Transverse colon (tissue), 4 donors: ENCODE measurements at regions not wholly inside any gene's neighbourhood (a gene's known extent, or its start where the extent isn't known, plus 50 kb on each side); places are given as distances from the start of the nearest gene placed in this dataset.

ENCODE experiments used
- DNase-seq: peaks from one replicate; pipeline ENCODE4 v3.0.0-alpha.2; 2019
- H3K27ac ChIP-seq, 4 donors: fragments of 200-600 bp; sonication (generic); 2 replicates each; pipeline ENCODE4 v1.5.1; 2016 to 2018; ENCODE audit warnings: inconsistent platforms in 4 of 4
- H3K27me3 ChIP-seq: fragments of 200-600 bp; sonication (generic); 2 replicates; pipeline ENCODE4 v1.5.1; 2017; ENCODE audit warnings: inconsistent platforms
- H3K36me3 ChIP-seq, 4 donors: fragments of 200-600 bp; sonication (generic); 2 replicates each; pipeline ENCODE4 v1.5.1; 2017 to 2019; ENCODE audit warnings: inconsistent platforms in 4 of 4
- H3K4me1 ChIP-seq, 4 donors: fragments of 200-600 bp; sonication (generic); 2 replicates each; pipeline ENCODE4 v1.5.1; 2017 to 2020; ENCODE audit warnings: inconsistent platforms in 4 of 4
- H3K4me3 ChIP-seq, 4 donors: fragments of 200-600 bp; sonication (generic); 1 replicate in 1 of 4; 2 replicates in 3 of 4; pipeline versions ENCODE4 v1.5.1 to v1.6.1; 2017 to 2019; ENCODE audit warnings: inconsistent platforms in 4 of 4
- H3K9me3 ChIP-seq, 2 donors: fragments of 200-600 bp; sonication (generic); 2 replicates each; pipeline ENCODE4 v1.5.1; 2017 to 2019; ENCODE audit warnings: inconsistent platforms in 2 of 2
- EP300 ChIP-seq: sonication (generic); formaldehyde crosslinking; IDR thresholded peaks from one replicate; pipeline ENCODE4 v1.6.1; 2017; ENCODE audit warnings: antibody characterized with exemption, low read depth
- POLR2A ChIP-seq: fragments of 450-650 bp; IDR thresholded peaks from one replicate; pipeline ENCODE4 v1.6.1; 2016; ENCODE audit warnings: antibody characterized with exemption, mild to moderate bottlenecking, moderate library complexity
- POLR2AphosphoS5 ChIP-seq, 3 donors: sonication (generic); formaldehyde crosslinking; IDR thresholded peaks; one replicate each; pipeline ENCODE4 v1.6.1; 2016; ENCODE audit warnings: antibody characterized with exemption in 3 of 3
- WGBS, 2 donors: methylation state at CpG; one replicate each; pipeline ENCODE4 v1.1.5; 2018; ENCODE audit warnings: low coverage in 1 of 2; 5-methylcytosine and 5-hydroxymethylcytosine counted together
- in situ Hi-C, 4 donors: fragments of 200-750 bp; cut with MboI; loops; one replicate each; pipeline versions ENCODE4 v1.15.0 to v1.15.1; 2017; ENCODE audit warnings: low sequenced_read_pairs in 3 of 4, low pct_ligation_motif_present in 1 of 4, low pct_unique_long_range_greater_than_20kb in 1 of 4
- intact Hi-C: fragments of 100-400 bp; cut with DNase I; formaldehyde crosslinking; loops from one replicate; pipeline ENCODE4 v1.15.1; 2023; ENCODE audit warnings: low total_unique reads
- TF ChIP-seq, protein P1 (sequence below), 5 experiments: fragments of 200-600 bp in 3 of 5; fragments of 450-650 bp in 2 of 5; sonication (generic) in 3 of 5; IDR thresholded peaks; 1 replicate in 2 of 5; 2 replicates in 3 of 5; pipeline ENCODE4 v1.5.1; 2016 to 2017; ENCODE audit warnings: antibody characterized with exemption in 5 of 5, inconsistent platforms in 3 of 5, mild to moderate bottlenecking in 2 of 5, moderate library complexity in 1 of 5

DNA sequence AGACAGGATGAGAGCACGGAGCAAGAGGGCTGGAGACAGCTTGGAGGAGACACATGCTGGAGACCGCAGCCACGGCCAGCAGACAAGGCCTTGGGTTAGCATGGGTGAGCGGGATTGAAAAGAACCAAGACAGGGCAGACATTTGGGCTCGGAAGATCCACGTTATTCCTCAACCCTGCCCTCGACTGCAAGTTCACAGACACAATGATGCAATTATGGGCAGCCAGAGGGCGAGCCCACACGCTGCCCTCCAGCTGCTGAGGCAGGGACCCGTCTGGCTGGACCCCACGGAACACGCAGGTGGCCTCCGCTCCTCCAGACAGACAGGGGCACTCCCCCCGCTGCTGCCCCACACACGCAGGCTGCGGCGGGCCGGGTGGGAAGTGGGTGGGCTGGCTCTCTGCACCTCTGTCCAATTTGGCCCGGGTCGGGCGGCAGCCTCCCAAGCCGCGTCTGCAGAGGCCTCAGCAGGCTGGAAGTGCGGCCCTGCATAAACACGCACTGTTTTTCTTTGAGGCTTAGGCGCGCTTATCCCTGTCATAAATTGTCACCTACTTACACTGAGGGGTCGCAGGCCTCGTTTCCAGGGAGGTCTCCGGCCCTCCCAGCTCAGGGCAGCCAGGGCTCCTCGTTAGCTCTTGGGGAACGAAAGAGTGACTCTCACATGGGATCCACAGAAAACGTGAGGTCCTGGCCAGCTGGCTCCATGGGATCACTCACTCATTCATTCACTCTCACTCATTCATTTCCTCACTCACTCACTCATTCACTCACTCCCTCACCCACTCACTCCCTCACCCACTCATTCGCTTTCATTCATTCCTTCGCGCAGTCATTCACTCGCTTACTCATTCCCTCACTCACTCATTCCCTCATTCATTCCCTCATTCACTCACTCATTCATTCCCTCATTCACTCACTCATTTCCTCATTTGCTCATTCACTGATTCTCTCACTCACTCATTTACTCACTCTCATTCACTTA is 303.9 kb downstream of the C16orf95 start:
- Histone ChIP-seq H3K36me3 (no peaks in the 10 kb centered on the region), H3K4me1 (no peaks in the 10 kb centered on the region), H3K27ac (no peak overlapping the region), H3K27me3 (peaks cover 28% of the 10 kb centered on the region), H3K4me3 (no peak overlapping the region), H3K9me3 (no peaks in the 10 kb centered on the region)
- intact Hi-C loops (no loop called here), in situ Hi-C loops (no loop called here)
- WGBS, 2 donors = 61 to 95% methylated on average over 7 to 36 of the region's 37 CpGs
- TF ChIP-seq EP300 = no peak
- TF ChIP-seq, protein P1, sequence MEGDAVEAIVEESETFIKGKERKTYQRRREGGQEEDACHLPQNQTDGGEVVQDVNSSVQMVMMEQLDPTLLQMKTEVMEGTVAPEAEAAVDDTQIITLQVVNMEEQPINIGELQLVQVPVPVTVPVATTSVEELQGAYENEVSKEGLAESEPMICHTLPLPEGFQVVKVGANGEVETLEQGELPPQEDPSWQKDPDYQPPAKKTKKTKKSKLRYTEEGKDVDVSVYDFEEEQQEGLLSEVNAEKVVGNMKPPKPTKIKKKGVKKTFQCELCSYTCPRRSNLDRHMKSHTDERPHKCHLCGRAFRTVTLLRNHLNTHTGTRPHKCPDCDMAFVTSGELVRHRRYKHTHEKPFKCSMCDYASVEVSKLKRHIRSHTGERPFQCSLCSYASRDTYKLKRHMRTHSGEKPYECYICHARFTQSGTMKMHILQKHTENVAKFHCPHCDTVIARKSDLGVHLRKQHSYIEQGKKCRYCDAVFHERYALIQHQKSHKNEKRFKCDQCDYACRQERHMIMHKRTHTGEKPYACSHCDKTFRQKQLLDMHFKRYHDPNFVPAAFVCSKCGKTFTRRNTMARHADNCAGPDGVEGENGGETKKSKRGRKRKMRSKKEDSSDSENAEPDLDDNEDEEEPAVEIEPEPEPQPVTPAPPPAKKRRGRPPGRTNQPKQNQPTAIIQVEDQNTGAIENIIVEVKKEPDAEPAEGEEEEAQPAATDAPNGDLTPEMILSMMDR (IDR thresholded peaks at IDR 0.05) = no peak
- TF ChIP-seq POLR2A = no peak
- TF ChIP-seq POLR2AphosphoS5 (IDR thresholded peaks at IDR 0.05) = no peak
- DNase-seq = no peak

DNA sequence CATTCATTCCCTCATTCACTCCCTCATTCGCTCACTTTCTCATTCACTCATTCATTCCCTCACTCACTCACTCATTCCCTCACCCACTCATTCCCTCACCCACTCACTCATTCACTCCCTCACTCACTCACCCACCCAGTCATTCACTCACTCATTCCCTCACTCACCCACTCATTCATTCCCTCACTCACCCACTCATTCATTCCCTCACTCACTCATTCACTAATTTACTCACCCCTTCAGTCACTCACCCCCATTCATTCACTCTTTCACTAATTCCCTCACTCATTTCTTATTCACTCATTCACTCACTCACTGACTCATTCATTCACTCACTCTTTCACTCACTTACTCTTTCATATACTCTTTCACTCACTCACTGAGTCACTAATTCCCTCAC is 303.1 kb downstream of the C16orf95 start:
- H3K9me3 ChIP-seq = no peaks in the 10 kb centered on the region
- no peaks in the 10 kb centered on the region for H3K4me1 ChIP-seq
- H3K4me3 ChIP-seq = no peak overlapping the region
- H3K27me3 ChIP-seq = peaks cover 28% of the 10 kb centered on the region
- TF ChIP-seq, protein P1 (IDR thresholded peaks at IDR 0.05) = no peak
- TF ChIP-seq POLR2A = no peak
- no peak for TF ChIP-seq EP300
- no peak for TF ChIP-seq POLR2AphosphoS5 (IDR thresholded peaks at IDR 0.05)
- intact Hi-C loops = no loop called here
- H3K27ac ChIP-seq = no peak overlapping the region
- in situ Hi-C loops = no loop called here
- no peak for DNase-seq
- 93 to 100% methylated on average over 1 of the region's 1 CpG for WGBS, 2 donors
- H3K36me3 ChIP-seq = no peaks in the 10 kb centered on the region

DNA sequence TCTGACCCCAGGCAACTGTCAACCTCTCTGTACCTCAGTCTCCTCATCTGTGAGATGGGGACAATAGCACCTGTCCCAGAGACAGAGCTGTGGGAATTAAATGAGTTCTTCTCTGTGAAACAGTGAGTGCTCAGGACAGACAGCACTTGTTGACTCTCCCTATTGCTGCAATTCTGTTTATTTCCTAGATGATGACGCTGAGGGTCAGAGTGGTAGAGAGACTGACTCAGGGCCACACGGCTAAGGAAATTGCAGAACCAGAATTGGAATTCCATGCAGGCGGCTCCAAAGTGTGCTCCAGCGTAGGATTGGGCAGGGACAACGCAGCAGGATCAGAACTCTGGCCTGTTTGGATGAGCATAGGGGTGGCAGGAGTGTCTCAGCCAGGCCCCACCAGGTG is 302.2 kb downstream of the C16orf95 start:
- Histone ChIP-seq H3K4me3 (no peak overlapping the region), H3K4me1 (no peaks in the 10 kb centered on the region), H3K36me3 (no peaks in the 10 kb centered on the region), H3K27me3 (peaks cover 32% of the 10 kb centered on the region), H3K9me3 (no peaks in the 10 kb centered on the region), H3K27ac (no peak overlapping the region)
- no peak for DNase-seq
- in situ Hi-C loops (no loop called here), intact Hi-C loops (no loop called here)
- 80 to 85% methylated on average over 1 to 5 of the region's 5 CpGs for whole genome bisulfite sequencing, 2 donors
- TF ChIP-seq POLR2AphosphoS5 (IDR thresholded peaks at IDR 0.05) (no peak), EP300 (no peak), POLR2A (no peak)
- TF ChIP-seq, protein P1 (IDR thresholded peaks at IDR 0.05) = no peak

DNA sequence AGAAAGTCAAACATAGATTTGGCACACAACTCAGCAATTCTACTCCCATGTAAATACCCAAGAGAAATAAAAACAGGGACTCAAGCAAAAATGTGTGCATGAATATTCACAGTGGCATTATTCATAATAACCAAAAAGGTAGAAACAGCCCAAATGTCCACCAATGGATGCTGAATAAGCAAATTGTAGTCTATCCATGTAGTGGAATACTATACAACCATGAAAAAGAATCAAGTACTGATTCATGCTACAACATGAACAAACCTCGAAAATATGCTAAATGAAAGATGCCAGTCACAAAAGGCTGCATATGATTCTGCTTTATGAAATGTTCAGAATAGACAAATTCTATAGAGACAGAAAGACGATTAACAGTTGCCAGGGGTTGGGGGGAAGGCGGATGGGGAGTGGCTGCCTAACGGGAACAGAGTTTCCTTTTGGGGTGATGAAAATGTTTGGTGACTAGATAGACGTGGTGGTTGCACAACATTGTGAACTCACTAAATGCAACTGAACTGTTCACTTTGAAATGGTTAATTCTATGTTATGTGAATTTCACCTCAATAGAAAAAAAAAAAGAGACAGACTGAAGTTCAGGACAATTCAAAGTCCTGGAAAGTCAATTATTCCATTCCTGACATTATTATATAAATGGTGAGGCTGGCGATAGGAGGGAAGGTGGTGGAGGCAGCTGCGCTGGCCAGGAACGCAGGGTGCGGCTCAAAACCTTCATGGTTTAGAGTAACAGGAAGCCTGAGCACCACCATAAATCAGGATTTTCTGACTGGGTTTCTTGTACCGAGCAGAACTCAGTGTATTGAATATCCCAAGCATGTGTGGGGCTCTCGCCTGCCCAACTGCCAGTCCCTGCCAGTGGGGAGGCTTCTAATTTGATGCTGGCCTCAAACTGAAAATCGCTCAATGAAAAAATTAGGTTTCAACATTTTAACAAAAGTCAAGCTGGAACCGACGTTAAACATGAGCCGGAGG is 300.9 kb downstream of the C16orf95 start:
- TF ChIP-seq POLR2A (no peak), POLR2AphosphoS5 (IDR thresholded peaks at IDR 0.05) (no peak), EP300 (no peak)
- TF ChIP-seq, protein P1 (IDR thresholded peaks at IDR 0.05) = no peak
- intact Hi-C loops (no loop called here), in situ Hi-C loops (no loop called here)
- H3K27me3 ChIP-seq = peaks cover 44% of the 10 kb centered on the region
- H3K36me3 ChIP-seq = no peaks in the 10 kb centered on the region
- no peak for DNase-seq
- 65 to 71% methylated on average over 9 to 15 of the region's 15 CpGs for WGBS, 2 donors
- H3K4me3 ChIP-seq = no peak overlapping the region
- H3K27ac ChIP-seq = no peak overlapping the region
- H3K9me3 ChIP-seq = no peaks in the 10 kb centered on the region
- no peaks in the 10 kb centered on the region for H3K4me1 ChIP-seq
